AG09319 (cell line): ENCODE measurements at regions not wholly inside any gene's neighbourhood (a gene's known extent, or its start where the extent isn't known, plus 50 kb on each side); places are given as distances from the start of the nearest gene placed in this dataset.

ENCODE experiments used
- DNase-seq: peaks from one replicate; pipeline ENCODE4 v3.0.0-alpha.2; 2010; ENCODE audit warnings: low read depth; ENCODE audit errors: extremely low read depth
- TF ChIP-seq, protein P1 (sequence below): IDR thresholded peaks from 2 replicates; pipeline ENCODE4 v1.5.1; 2011; ENCODE audit warnings: low read depth, mild to moderate bottlenecking, inconsistent platforms, low read length, moderate library complexity

DNA sequence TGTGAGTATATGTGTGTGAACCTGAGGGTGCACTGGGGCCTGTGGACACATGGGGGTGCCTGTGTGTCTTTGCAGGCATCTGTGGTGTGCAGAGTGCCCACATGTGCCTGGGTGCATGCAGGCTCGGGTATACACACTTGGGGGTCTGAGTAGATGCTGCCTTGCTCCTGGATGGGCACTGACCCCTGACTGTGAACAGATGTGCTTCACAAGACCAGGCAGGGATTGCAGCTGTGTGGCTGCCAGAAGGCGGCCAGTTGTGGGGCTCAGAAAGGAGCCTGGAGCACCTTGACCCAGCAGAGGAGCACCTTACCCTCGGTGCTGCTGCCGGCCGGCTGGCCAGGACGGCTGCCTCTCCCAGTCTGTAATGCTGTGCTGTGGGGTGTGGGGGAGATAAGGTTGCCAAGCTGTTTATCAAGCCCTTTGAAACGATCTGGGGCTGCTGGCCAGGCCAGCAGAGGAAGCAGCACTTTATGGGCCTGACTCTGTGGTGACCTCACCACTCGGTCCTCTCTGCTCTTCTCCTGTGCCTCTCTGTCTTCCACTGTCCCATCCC is 55.5 kb upstream of the MRPS22 start:
- TF ChIP-seq, protein P1, sequence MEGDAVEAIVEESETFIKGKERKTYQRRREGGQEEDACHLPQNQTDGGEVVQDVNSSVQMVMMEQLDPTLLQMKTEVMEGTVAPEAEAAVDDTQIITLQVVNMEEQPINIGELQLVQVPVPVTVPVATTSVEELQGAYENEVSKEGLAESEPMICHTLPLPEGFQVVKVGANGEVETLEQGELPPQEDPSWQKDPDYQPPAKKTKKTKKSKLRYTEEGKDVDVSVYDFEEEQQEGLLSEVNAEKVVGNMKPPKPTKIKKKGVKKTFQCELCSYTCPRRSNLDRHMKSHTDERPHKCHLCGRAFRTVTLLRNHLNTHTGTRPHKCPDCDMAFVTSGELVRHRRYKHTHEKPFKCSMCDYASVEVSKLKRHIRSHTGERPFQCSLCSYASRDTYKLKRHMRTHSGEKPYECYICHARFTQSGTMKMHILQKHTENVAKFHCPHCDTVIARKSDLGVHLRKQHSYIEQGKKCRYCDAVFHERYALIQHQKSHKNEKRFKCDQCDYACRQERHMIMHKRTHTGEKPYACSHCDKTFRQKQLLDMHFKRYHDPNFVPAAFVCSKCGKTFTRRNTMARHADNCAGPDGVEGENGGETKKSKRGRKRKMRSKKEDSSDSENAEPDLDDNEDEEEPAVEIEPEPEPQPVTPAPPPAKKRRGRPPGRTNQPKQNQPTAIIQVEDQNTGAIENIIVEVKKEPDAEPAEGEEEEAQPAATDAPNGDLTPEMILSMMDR, result peak; percentile 11
- no peak for DNase-seq

DNA sequence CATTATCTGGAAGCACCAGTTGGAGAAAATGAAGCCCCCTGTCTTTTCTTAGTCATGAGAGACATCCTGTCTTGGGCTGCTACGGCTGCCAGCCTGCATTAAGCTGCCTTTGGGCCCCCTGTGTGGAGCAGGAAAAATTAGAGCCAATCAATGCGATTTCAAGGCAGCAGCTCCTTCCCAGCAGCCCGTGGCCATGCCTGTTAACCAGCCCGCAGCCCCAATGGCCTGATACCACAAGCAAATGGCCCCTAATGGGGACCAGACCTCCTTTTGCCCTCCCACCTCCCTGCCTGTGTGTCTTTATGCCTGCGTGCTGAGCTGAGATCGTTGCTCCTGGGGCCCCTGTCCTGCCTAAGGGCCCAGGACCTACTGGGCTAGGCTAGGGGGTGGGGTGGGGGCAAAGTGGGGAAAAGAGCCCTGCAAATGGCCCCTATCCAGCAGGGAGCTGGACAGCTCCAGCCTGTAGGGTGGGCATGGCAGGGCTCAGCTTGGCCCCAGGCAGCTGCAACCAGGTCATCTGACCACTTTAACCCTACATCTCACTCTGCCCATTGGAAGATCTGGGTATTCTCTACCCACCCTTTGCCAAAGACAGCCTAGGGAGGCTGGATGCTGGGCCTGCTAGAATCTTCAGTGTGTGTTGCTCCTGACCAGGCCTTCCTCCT is 53.8 kb upstream of the MRPS22 start:
- DNase-seq, result no peak
- TF ChIP-seq, protein P1, result no peak

DNA sequence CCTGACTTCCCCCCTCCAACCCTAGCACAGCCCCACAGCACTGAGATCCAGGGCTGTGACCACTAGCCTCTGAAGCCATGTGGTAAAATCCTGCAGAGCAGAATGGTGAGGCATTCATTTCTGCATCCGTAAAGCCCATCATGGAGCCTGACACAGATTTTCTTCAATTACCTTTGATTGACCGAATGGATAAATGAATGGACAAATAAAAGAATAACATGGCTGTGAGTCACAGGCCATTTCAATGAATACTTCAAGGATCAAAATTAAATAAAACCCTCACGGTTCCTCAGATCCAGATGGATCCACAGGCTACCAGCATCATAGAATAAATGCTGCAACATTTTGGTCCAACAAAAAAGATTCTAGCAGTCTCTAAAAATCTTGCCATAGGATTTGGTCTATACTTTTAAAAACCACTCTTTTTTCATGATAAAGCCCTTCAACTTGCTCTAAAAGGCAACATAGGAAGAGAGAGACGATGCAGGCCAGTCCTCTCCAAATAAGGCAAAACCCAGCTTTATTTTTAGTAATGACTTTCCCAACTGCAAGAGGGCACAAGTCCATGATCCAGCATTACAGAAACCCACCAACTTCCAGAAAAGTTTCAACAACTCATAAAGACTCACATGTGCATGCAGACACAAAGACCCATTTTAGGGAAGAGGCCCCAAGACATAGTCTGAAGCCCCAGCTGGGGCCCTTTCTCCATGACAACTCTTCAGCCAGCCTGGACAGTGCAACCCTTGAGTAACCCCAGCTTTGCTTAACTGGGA is 52.4 kb upstream of the MRPS22 start:
- no peak for DNase-seq
- TF ChIP-seq, protein P1, result no peak

DNA sequence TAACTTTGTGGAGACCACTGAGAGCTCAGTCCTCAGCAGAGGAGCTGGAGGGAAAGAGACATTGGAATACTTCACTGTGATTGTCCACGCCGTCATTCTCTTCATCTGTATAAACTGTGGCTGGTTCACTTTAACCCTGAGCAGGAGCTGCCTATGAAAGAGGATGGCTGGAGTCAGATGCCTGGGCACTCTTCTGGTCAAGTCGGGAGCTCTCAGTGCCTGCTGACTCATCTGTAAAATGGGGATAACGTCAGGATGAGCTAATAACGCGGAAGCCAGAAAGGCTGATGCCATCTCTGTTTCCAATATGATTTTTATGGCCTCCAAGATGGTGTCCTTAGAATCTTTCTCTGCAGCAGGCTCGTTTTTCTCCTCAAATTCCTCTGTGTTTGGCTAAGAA is 51.6 kb upstream of the MRPS22 start:
- TF ChIP-seq, protein P1, result no peak
- DNase-seq, result no peak

DNA sequence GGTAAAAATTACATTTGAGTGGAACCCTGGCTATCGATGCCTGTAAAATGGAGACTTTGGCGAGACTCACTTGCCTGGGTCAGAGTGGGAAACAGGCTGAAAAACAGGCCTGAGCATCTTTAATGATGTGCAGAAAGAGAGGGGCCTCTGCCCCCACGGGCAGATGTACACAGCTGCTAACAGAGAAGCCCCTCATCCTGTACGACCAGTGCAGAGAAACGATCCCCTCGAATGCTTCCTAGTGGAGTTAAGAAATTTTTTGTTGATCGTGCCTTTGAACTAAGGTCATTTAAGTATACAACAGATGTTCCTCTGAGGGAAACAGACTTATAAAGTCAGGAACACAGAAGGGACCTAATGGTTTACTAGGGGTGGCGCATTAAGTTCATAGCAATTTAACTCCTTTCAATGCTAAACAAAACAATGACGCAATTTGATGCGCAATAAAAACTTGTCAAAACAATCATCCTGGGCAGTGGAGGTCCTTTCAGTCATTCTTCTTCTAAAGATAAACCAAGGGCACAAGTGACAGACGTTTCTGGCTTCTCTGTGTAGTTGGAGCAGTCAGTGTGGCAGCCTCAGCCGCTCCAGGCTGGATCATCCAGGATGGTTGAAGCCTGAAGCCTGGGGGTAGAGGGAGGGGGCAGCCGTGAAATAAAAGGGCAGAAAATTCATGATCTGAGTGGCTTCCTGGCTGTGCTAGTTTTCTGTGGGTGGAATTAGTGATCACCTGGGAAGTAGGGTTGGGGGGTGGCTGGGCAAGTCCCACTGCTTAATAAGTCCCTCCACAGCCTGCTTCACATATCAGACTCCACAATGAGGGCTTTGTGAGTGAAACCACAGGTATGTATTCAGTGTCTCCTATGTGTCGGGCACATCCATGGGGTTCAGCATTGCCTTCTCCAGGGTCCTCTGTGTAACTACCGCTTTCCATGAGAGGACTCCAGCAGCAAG is 50.8 kb upstream of the MRPS22 start:
- TF ChIP-seq, protein P1, result no peak
- DNase-seq, result no peak

DNA sequence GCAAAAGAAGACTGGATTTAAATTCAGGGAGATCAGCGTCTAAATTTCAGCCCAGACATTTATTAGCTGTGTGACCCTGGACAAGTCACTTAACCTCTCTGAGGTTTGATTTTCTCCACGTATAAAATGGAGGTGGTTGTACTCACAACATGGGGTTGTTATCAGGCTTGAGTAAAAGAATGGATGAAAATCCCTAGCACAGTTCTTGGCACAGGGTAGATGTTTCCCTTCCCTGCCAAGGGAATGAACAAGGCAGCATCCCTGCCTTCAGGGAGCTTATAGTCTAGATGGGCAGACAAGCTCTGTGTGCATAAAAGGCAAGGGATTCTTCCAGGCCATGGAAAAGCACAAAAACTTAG is 50.2 kb upstream of the MRPS22 start:
- TF ChIP-seq, protein P1, result no peak

More for the DNA sequence above, 50.2 kb upstream of the MRPS22 start:
- no peak for DNase-seq
